OCI-LY7 (cell line): ENCODE measurements at regions not wholly inside any gene's neighbourhood (a gene's known extent, or its start where the extent isn't known, plus 50 kb on each side); places are given as distances from the start of the nearest gene placed in this dataset.

Experiments
- BruUV-seq: library from RNA; stranded (reverse); fragments of 400-500 nt; replicated peaks from 2 replicates; lab custom pipeline; 2021; lab: Mats Ljungman, UMichigan
- CTCF ChIA-PET: fragments of 300-600 bp; sonication (Branson Sonifier 250); formaldehyde crosslinking; loops from one replicate; lab custom pipeline; 2022; ENCODE audit warnings: antibody characterized with exemption; ENCODE audit not compliant: unreplicated experiment; lab: Charles Lee
- POLR2A ChIA-PET: fragments of 300-600 bp; sonication (Branson Sonifier 250); formaldehyde crosslinking; loops from one replicate; lab custom pipeline; 2022; ENCODE audit warnings: antibody characterized with exemption; lab: Charles Lee
- DNase-seq: peaks from one replicate; pipeline ENCODE4 v3.0.0-alpha.2; 2015; ENCODE audit warnings: low spot score
- H2AFZ ChIP-seq: fragments of 200-600 bp; sonication (generic), shearing (Covaris generic); 2 replicates; pipeline ENCODE4 v1.6.1; 2014; ENCODE audit warnings: mild to moderate bottlenecking, antibody characterized with exemption, low read length, moderate library complexity
- H3K27ac ChIP-seq: fragments of 200-600 bp; sonication (generic); 2 replicates; pipeline ENCODE4 v1.5.1; 2014; ENCODE audit warnings: mixed run types, low read depth, mild to moderate bottlenecking, moderate library complexity, low read length, inconsistent platforms; ENCODE audit not compliant: poor library complexity, severe bottlenecking
- H3K36me3 ChIP-seq: fragments of 200-600 bp; sonication (generic); 2 replicates; pipeline ENCODE4 v1.6.1; 2014; ENCODE audit warnings: mild to moderate bottlenecking, antibody characterized with exemption, low read length, moderate library complexity, mixed read lengths; ENCODE audit not compliant: insufficient read depth
- H3K4me1 ChIP-seq: fragments of 200-600 bp; sonication (generic); 2 replicates; pipeline ENCODE4 v1.5.1; 2014; ENCODE audit warnings: mild to moderate bottlenecking, low read length; ENCODE audit not compliant: insufficient read depth, poor library complexity, severe bottlenecking
- H3K4me2 ChIP-seq: fragments of 200-600 bp; sonication (generic); 2 replicates; pipeline ENCODE4 v1.6.1; 2014; ENCODE audit warnings: mild to moderate bottlenecking, low read length
- H3K4me3 ChIP-seq: fragments of 200-600 bp; sonication (generic); 2 replicates; pipeline ENCODE4 v1.5.1; 2014; ENCODE audit warnings: mild to moderate bottlenecking, low read depth, low read length; ENCODE audit not compliant: poor library complexity, severe bottlenecking
- H3K79me2 ChIP-seq: fragments of 200-600 bp; sonication (generic); 2 replicates; pipeline ENCODE4 v1.6.1; 2016; ENCODE audit warnings: low read depth, mild to moderate bottlenecking, low read length, moderate library complexity, mixed read lengths; ENCODE audit not compliant: insufficient read depth
- H3K9me2 ChIP-seq: fragments of 200-600 bp; sonication (generic); 2 replicates; pipeline ENCODE4 v1.6.1; 2016; ENCODE audit warnings: mild to moderate bottlenecking, low read length, mixed read lengths; ENCODE audit not compliant: insufficient read depth
- H3K9me3 ChIP-seq: fragments of 200-600 bp; sonication (generic); 2 replicates; pipeline ENCODE4 v1.6.1; 2014; ENCODE audit warnings: mild to moderate bottlenecking, mixed run types, low read length, mixed read lengths
- H4K20me1 ChIP-seq: fragments of 200-600 bp; sonication (generic); 2 replicates; pipeline ENCODE4 v1.6.1; 2014; ENCODE audit warnings: mild to moderate bottlenecking, antibody characterized with exemption, low read length, moderate library complexity, mixed read lengths; ENCODE audit not compliant: insufficient read depth
- EZH2phosphoT487 ChIP-seq: fragments of 200-600 bp; sonication (generic); IDR thresholded peaks from 2 replicates; pipeline ENCODE4 v1.6.1; 2018; ENCODE audit warnings: low read depth, borderline replicate concordance, mild to moderate bottlenecking, mixed run types, antibody characterized with exemption, low read length, moderate library complexity, mixed read lengths
- intact Hi-C: fragments of 100-400 bp; cut with micrococcal nuclease; formaldehyde crosslinking; loops from one replicate; pipeline ENCODE4 v1.10.0; 2022; ENCODE audit not compliant: unreplicated experiment
- TF ChIP-seq, protein P1 (sequence below): fragments of 200-600 bp; sonication (generic); conservative IDR thresholded peaks from 2 replicates; pipeline ENCODE4 v1.5.1; 2014; ENCODE audit warnings: mild to moderate bottlenecking, antibody characterized with exemption, low read length, moderate library complexity, mixed read lengths

DNA sequence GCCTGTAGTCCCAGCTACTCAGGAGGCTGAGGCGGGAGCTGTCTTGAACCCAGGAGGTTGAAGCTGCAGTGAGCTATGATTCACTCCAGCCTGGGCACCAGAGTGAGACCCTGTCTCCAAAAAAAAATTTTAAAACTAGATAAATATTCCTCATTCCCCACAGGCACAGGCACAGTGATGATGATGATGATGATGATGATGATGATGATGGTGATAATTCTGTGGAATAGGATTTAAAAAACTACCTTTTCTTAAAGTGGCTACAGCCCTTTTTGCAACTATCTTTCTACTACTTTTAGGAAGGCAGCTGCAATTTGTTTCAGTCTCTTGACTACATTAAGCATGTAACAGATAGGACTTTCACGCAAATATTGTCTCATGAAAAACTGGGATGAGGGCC lies 76.6 kb upstream of the SCAF8 start:
- Histone ChIP-seq H3K36me3 (no peaks in the 10 kb centered on the region), H3K4me1 (peaks cover 11% of the 10 kb centered on the region), H3K9me3 (no peaks in the 10 kb centered on the region), H3K27ac (no peak overlapping the region), H3K4me2 (no peak overlapping the region), H3K9me2 (no peaks in the 10 kb centered on the region), H3K79me2 (no peaks in the 10 kb centered on the region), H3K4me3 (no peak overlapping the region), H4K20me1 (no peaks in the 10 kb centered on the region), H2AFZ (no peak overlapping the region)
- intact Hi-C loops = no loop called here
- DNase-seq = no peak
- BruUV-seq = no TSS peak
- TF ChIP-seq, protein P1, sequence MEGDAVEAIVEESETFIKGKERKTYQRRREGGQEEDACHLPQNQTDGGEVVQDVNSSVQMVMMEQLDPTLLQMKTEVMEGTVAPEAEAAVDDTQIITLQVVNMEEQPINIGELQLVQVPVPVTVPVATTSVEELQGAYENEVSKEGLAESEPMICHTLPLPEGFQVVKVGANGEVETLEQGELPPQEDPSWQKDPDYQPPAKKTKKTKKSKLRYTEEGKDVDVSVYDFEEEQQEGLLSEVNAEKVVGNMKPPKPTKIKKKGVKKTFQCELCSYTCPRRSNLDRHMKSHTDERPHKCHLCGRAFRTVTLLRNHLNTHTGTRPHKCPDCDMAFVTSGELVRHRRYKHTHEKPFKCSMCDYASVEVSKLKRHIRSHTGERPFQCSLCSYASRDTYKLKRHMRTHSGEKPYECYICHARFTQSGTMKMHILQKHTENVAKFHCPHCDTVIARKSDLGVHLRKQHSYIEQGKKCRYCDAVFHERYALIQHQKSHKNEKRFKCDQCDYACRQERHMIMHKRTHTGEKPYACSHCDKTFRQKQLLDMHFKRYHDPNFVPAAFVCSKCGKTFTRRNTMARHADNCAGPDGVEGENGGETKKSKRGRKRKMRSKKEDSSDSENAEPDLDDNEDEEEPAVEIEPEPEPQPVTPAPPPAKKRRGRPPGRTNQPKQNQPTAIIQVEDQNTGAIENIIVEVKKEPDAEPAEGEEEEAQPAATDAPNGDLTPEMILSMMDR = no peak
- TF ChIP-seq EZH2phosphoT487 = no peak
- ChIA-PET CTCF (no interaction called here), POLR2A (interaction anchor here (0.6 kb wide), 1 partner anchor 266 kb away, joined by 3 read pairs; no protein-coding TSS in a partner anchor)

GRCh38 chr6:154661768-154662167 lies 71.4 kb upstream of the SCAF8 start:
- DNase-seq = no peak
- no peak for TF ChIP-seq EZH2phosphoT487
- H3K4me1 ChIP-seq = no peaks in the 10 kb centered on the region
- H3K4me2 ChIP-seq = no peak overlapping the region
- no TSS peak for BruUV-seq
- H3K79me2 ChIP-seq = no peaks in the 10 kb centered on the region
- H3K36me3 ChIP-seq = no peaks in the 10 kb centered on the region
- H4K20me1 ChIP-seq = no peaks in the 10 kb centered on the region
- no peak overlapping the region for H2AFZ ChIP-seq
- H3K9me2 ChIP-seq = no peaks in the 10 kb centered on the region
- no peak overlapping the region for H3K4me3 ChIP-seq
- no peaks in the 10 kb centered on the region for H3K9me3 ChIP-seq
- POLR2A ChIA-PET = interaction anchor here (0.6 kb wide), 1 partner anchor 19 kb away, joined by 4 read pairs; no protein-coding TSS in a partner anchor
- intact Hi-C loops = no loop called here
- CTCF ChIA-PET = no interaction called here
- H3K27ac ChIP-seq = no peak overlapping the region

DNA sequence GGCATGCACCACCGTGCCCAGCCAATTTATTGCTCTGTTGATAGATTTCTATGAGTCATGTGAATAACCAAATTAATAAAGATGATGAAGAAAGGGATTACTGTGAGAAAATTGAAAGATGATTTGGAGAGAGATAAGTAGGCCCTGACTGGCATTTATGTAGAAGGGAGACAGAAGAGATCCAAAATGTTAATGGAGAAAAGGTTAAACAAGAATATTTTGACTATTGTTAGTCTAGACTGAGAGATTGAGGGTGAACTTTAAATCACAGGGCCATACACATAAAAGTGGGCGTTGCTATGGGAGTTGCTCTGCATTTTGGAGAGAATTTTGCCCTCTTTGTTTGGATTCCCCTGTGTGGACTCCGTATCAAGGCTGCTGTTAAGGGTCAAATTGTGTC lies 68.9 kb upstream of the SCAF8 start:
- no peaks in the 10 kb centered on the region for H3K9me2 ChIP-seq
- no peak overlapping the region for H3K4me2 ChIP-seq
- intact Hi-C loops = no loop called here
- H3K9me3 ChIP-seq = no peaks in the 10 kb centered on the region
- ChIA-PET CTCF (no interaction called here), POLR2A (interaction anchor here (0.6 kb wide), 1 partner anchor 161 kb away, joined by 3 read pairs; no protein-coding TSS in a partner anchor)
- no peak overlapping the region for H3K27ac ChIP-seq
- TF ChIP-seq, protein P1 = no peak
- no peak for TF ChIP-seq EZH2phosphoT487
- H3K4me1 ChIP-seq = no peaks in the 10 kb centered on the region
- H3K79me2 ChIP-seq = no peaks in the 10 kb centered on the region
- no peak overlapping the region for H2AFZ ChIP-seq
- H4K20me1 ChIP-seq = no peaks in the 10 kb centered on the region
- H3K36me3 ChIP-seq = no peaks in the 10 kb centered on the region
- no TSS peak for BruUV-seq
- no peak for DNase-seq
- H3K4me3 ChIP-seq = no peak overlapping the region
